Activated CD4-positive, CD25-positive, alpha-beta regulatory T cell treated with anti-CD3 and anti-CD28 coated beads, Interleukin-2, amount 50 U/mL, for 24 hours (primary cell): ENCODE measurements at regions not wholly inside any gene's neighbourhood (a gene's known extent, or its start where the extent isn't known, plus 50 kb on each side); places are given as distances from the start of the nearest gene placed in this dataset.
"Not testable (repeated sequence)": the region's sequence is repeated elsewhere in the genome, so short reads cannot be mapped to it uniquely, and the experiment has no call there.

Experiments used
- ATAC-seq, 2 donors: fragments of 150-1000 bp; cut with Tn5 transposase; one replicate each; pipeline ENCODE4 v1.10.0; 2021; ENCODE audit warnings: mild to moderate bottlenecking in 1 of 2, moderate library complexity in 1 of 2

- ATAC-seq = no peak
Measured at GRCh38 chr9:73347123-73347522, 195.5 kb downstream of the ANXA1 start.

GRCh38 chr9:73347720-73348119, 196.1 kb downstream of the ANXA1 start:
- ATAC-seq = no peak

DNA sequence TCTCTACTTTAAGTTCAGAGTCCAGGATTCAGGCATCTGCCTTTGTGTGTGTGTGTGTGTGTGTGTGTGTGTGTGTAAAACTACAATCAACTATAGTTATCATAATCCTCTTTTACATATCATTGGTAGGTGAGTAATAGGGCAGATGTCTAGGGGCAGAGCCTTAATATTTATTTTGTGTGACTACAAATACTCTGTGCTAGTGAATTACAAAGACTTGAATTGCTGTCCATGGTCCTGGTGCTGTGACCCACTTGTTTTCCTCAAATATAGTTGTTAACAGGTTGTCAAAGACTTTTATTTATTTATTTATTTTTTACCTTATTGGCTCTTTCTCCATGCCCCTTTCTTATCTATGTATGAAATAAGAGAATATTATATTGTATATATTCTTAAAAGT, 196.8 kb downstream of the ANXA1 start:
- ATAC-seq = no peak

GRCh38 chr9:73349476-73349875, 197.8 kb downstream of the ANXA1 start:
- no peak for ATAC-seq

DNA sequence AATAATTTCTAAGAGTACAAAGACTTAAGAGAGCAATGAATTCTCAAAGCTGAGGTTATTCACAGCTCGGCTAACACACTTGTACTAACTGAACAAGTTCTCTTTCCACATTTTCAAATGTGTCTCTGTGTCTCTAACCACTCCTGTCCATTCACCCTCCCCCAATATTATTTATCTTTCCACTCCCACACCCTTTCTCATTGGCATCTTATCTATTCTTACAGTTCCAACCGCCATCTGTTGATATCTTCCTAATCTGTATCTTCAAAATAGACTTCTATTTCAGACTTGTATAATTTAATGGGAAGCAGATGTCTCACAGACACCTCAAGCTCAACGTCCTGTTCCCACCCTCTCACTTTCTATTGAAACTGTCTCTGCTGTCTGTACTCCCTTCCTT, 205.9 kb downstream of the ANXA1 start:
- ATAC-seq = no peak

DNA sequence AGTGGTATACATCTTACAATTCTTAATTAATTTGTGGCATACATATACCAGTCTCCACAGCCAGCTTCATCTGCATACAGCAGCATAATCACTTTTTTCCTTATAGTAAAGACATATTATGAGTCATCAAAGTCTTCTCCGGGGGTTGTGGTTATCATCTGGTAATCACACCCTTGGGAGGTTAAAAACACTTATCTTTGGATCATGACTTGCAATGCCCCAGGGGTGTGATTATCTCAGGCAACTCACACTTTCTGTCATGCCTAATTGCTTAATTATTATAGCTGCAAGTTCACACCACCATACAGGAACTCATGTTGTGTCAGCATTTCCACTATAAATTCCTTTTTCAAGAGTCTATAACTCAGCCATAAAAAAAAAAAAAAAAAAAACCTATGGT, 218.4 kb downstream of the ANXA1 start:
- ATAC-seq = no peak

DNA sequence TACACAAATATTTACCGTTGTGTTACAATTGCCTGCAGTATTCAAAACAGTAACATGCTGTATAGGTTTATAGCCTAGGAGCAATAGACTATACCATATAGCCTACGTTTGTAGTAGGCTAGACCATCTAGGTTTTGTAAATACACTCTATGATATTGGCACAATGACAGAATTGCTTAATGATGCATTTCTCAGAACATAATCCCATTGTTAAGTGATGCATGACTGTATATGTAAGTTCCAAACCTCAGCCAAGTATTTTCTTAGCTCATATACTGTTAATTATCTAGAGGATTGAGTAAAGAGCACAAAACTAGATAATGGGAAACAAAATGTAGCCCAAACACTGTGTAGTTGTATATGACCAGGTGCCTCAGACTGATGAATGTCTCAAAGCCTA, 220.1 kb downstream of the ANXA1 start:
- no peak for ATAC-seq

- ATAC-seq = no peak
Measured at GRCh38 chr9:73380411-73380810, 228.7 kb downstream of the ANXA1 start.

GRCh38 chr9:73402081-73403028, 250.7 kb downstream of the ANXA1 start:
- no peak for ATAC-seq

DNA sequence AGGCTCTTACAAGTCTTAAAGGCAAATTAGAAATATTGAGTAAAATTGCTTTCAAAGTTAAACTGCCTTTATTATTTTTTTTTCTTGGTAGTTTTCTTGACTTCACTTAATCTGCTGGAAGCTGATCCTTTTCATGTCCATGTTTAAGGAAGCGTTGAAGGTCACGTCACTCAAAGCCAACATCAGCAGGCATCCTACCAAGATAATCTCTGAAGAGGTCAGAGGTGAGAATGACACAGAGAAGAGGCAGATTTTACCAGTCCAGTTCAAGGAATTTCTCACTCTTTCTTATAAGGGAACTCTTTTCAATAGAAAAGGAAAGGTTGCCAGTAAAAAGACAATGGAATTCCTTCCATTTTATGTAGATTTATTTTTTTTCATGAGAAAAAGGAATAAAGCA, 259.8 kb downstream of the ANXA1 start:
- no peak for ATAC-seq

DNA sequence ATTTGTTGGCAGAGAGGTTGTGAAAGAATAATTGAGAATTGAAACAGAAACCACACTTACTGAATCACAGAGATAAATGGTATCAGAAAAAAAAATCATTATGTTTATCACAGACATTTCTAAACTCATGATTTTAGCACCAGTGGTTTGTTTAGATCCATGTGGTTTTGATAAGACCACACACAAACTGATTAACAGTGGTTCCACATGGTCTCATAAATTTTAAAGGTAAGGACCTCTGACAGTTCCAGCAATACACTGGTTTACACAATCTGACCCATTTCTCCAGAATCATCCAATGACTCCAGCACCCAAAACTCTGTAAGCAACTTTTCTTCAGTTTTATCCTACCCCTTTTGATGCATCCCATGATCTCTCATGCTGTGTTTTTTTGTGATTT, 261.2 kb downstream of the ANXA1 start:
- no peak for ATAC-seq

GRCh38 chr9:73423891-73424290, 272.2 kb downstream of the ANXA1 start:
- no peak for ATAC-seq

- no peak for ATAC-seq
Measured at GRCh38 chr9:73426269-73426668, 274.6 kb downstream of the ANXA1 start.

- no peak for ATAC-seq
Measured at GRCh38 chr9:73434826-73435225, 283.2 kb downstream of the ANXA1 start.

DNA sequence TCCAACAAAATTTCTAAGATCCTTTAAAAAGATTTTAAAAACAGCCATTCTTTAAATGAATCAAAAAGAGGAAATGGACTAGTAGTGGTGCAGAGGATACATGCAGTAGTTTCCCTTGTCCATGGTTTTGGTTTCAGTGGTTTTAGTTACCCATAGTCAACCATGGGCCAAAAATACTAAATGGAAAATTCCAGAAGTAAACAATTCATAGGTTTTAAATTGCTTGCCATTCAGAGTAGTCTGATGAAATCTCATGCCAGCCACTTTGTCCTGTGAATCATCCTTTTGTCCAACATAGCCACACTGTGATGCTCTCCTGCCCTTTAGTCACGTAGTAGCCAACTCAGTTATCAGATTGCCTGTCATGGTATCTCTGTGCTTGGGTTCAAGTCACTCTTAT, 286.1 kb downstream of the ANXA1 start:
- ATAC-seq = no peak

DNA sequence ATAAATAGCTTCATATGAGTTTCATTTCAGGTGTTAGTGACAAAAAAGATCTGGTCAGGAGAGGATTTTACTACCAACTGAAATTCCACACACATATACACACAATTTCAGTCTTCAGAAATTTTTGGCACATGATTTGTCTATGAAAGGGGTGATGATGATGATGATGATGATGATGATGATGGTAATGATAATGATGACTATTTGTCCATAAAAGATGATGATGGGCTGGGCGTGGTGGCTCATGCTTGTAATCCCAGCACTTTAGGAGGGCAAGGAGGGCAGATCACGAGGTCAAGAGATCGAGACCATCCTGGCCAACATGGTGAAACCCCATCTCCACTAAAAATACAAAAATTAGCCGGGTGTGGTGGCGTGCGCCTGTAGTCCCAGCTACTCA, 288.2 kb downstream of the ANXA1 start:
- not testable (repeated sequence) for ATAC-seq

DNA sequence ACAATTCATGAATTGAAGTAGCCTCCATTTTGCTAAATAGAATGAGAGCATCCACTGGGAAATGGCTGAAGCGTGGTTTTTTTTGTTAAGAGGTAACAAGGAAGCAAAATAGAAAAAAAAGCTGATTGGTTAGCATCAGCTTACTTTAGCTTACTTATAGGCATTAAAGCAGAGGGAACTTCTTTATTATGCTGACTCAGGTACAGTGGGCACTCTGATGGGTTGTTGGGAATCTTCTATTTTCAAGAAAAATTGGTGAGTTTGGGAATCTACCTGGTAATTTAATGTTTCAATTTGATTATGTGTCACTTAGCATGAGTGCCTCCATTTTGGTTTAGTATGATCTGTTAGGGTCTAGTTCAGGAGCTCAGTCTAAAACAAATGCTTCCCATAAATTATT, 289.6 kb downstream of the ANXA1 start:
- no peak for ATAC-seq

DNA sequence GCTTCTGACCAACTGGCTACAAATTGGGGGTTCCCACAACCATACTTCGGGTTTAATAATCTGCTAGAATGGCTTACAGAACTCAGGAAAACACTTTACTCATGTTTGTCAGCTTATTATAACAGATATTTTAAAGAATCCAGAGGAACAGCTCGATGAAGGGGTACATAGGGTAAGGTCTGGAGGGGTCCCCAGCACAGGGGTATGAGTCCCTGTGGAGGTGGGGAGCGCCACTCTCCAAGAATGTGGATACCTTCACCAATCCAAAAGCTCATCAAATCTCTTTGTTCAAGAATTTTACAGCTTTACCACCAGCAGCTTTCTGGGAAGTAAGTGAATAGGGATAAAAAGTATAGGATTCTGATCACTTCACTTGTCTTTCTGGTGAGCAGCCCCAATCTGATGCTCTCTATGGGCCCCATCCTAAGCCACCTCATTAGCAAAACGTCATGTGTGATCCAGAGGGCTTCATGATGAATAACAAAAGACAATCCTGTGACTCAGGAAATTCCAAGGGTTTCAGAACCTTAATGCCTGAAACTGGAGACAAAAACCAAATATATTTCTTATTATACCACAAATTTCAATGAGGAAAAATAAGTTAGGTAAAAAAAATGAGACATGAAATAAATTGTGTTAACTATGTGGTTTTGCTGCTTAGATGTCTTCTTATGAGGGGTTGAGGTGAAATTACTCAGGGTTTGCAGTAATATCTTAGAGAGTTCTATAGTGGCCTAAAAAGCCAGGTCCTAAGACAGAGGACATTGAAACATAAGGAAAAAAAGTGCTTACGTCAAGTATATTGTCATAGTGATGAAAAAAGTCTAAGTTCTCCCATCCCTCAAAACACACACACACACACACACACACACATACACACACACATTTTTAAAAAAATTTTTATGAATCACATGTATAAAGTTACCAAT, 290.5 kb downstream of the ANXA1 start:
- no peak for ATAC-seq

DNA sequence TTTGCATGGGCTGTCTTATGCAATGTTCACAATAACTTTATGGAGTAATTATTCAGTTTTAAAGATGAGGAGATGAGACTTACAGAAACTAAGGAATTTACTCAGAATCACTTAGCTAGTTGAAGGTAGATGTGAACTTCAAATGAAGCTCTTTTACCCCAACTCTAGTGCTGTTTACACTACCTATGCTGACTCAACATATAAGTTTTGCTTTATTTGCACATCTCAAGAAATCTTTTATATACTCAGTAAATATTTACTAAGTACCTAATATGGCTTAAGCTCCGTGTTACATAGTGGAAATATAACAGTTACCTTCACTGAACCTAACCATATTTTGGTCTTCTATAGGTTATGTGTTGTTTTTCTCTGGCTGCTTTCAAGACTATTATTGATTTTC, 293.2 kb downstream of the ANXA1 start:
- ATAC-seq = no peak

DNA sequence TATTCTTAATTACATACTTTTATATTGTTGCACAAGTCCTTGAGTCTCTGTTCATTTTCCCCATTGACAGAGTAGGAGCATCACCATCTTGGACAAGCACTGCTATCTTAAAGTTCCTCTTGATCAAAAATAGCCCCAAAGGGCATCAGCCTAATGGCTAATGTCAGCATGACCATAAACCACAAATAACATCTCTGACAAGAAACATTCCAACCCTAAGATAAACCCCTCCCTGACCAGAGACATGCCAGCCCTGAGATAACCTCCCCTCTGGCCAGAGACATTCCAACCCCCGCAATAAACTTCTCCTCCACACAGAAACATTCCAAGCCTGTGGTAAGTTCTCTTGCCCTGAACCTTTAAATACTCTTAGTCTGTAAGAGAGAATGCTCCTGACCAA, 293.7 kb downstream of the ANXA1 start:
- not testable (repeated sequence) for ATAC-seq

GRCh38 chr9:73446306-73446705, 294.6 kb downstream of the ANXA1 start:
- ATAC-seq = no peak

GRCh38 chr9:73451003-73451402, 299.3 kb downstream of the ANXA1 start:
- no peak for ATAC-seq

GRCh38 chr9:73459817-73460216, 308.2 kb downstream of the ANXA1 start:
- no peak for ATAC-seq

DNA sequence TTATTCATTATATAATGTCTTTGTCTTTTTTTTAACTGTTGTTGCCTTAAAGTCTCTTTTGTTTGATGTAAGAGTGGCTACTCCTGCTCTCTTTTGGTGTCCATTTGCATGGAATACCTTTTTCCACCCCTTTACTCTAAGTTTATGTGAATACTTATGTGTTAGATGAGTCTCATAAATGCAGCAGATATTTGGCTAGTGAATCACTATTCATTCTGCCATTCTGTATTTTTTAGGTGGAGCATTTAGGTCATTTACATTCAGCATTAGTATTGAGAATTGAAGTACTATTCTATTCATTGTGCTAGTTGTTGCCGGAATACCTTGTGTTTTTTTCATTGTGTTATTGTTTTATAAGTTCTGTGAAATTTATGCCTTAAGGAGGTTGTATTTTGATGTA, 317.1 kb downstream of the ANXA1 start:
- no peak for ATAC-seq
